ENCODE measurements at regions not wholly inside any gene's neighbourhood (a gene's known extent, or its start where the extent isn't known, plus 50 kb on each side); places are given as distances from the start of the nearest gene placed in this dataset.

GRCh38 chr17:17408236-17408794, 68.5 kb upstream of the MED9 start (continued):
- TF ChIP-seq, protein P1, sequence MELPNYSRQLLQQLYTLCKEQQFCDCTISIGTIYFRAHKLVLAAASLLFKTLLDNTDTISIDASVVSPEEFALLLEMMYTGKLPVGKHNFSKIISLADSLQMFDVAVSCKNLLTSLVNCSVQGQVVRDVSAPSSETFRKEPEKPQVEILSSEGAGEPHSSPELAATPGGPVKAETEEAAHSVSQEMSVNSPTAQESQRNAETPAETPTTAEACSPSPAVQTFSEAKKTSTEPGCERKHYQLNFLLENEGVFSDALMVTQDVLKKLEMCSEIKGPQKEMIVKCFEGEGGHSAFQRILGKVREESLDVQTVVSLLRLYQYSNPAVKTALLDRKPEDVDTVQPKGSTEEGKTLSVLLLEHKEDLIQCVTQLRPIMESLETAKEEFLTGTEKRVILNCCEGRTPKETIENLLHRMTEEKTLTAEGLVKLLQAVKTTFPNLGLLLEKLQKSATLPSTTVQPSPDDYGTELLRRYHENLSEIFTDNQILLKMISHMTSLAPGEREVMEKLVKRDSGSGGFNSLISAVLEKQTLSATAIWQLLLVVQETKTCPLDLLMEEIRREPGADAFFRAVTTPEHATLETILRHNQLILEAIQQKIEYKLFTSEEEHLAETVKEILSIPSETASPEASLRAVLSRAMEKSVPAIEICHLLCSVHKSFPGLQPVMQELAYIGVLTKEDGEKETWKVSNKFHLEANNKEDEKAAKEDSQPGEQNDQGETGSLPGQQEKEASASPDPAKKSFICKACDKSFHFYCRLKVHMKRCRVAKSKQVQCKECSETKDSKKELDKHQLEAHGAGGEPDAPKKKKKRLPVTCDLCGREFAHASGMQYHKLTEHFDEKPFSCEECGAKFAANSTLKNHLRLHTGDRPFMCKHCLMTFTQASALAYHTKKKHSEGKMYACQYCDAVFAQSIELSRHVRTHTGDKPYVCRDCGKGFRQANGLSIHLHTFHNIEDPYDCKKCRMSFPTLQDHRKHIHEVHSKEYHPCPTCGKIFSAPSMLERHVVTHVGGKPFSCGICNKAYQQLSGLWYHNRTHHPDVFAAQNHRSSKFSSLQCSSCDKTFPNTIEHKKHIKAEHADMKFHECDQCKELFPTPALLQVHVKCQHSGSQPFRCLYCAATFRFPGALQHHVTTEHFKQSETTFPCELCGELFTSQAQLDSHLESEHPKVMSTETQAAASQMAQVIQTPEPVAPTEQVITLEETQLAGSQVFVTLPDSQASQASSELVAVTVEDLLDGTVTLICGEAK (IDR thresholded peaks at IDR 0.05), result peak; percentile 95
- TF ChIP-seq, protein P1 (CRISPR knock-in tag; IDR thresholded peaks at IDR 0.05), result peak; percentile 39; the same call in 1 of the 2 replicates
- TF ChIP-seq, protein P2, sequence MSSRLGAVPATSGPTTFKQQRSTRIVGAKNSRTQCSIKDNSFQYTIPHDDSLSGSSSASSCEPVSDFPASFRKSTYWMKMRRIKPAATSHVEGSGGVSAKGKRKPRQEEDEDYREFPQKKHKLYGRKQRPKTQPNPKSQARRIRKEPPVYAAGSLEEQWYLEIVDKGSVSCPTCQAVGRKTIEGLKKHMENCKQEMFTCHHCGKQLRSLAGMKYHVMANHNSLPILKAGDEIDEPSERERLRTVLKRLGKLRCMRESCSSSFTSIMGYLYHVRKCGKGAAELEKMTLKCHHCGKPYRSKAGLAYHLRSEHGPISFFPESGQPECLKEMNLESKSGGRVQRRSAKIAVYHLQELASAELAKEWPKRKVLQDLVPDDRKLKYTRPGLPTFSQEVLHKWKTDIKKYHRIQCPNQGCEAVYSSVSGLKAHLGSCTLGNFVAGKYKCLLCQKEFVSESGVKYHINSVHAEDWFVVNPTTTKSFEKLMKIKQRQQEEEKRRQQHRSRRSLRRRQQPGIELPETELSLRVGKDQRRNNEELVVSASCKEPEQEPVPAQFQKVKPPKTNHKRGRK (tag; IDR thresholded peaks at IDR 0.05), result peak; percentile 57
- TF ChIP-seq POLR2G (IDR thresholded peaks at IDR 0.05; ENCODE audit: low read depth, low read length) (no peak), NR4A1 (CRISPR knock-in tag; IDR thresholded peaks at IDR 0.05) (no peak), NR4A1 (tag; IDR thresholded peaks at IDR 0.05) (no peak), NRF1 (conservative IDR thresholded peaks at IDR 0.05 in 1 of 2, IDR thresholded peaks at IDR 0.05 in 1 of 2) (no peak), SRSF9 (IDR thresholded peaks at IDR 0.05; ENCODE audit: borderline replicate concordance, low read depth, low read length) (no peak), CREM (IDR thresholded peaks at IDR 0.05; ENCODE audit: low read depth) (no peak), ZNF263 (CRISPR knock-in tag; IDR thresholded peaks at IDR 0.05; ENCODE audit: borderline replicate concordance) (no peak), GATA2 (CRISPR knock-in tag; IDR thresholded peaks at IDR 0.05) (no peak), RFX1 (IDR thresholded peaks at IDR 0.05) (no peak), HNRNPUL1 (IDR thresholded peaks at IDR 0.05; ENCODE audit: low read length) (no peak), FOSL1 (tag; conservative IDR thresholded peaks at IDR 0.05) (0 out of 2 replicates have a peak, but pooled peaks have one; percentile 21)
- TF ChIP-seq, protein P3, sequence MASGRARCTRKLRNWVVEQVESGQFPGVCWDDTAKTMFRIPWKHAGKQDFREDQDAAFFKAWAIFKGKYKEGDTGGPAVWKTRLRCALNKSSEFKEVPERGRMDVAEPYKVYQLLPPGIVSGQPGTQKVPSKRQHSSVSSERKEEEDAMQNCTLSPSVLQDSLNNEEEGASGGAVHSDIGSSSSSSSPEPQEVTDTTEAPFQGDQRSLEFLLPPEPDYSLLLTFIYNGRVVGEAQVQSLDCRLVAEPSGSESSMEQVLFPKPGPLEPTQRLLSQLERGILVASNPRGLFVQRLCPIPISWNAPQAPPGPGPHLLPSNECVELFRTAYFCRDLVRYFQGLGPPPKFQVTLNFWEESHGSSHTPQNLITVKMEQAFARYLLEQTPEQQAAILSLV (tag; IDR thresholded peaks at IDR 0.05), result peak; percentile 71; the same call in 1 of the 2 replicates
- TF ChIP-seq, protein P4, sequence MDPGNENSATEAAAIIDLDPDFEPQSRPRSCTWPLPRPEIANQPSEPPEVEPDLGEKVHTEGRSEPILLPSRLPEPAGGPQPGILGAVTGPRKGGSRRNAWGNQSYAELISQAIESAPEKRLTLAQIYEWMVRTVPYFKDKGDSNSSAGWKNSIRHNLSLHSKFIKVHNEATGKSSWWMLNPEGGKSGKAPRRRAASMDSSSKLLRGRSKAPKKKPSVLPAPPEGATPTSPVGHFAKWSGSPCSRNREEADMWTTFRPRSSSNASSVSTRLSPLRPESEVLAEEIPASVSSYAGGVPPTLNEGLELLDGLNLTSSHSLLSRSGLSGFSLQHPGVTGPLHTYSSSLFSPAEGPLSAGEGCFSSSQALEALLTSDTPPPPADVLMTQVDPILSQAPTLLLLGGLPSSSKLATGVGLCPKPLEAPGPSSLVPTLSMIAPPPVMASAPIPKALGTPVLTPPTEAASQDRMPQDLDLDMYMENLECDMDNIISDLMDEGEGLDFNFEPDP (CRISPR knock-in tag; IDR thresholded peaks at IDR 0.05), result no peak
